ENCODE measurements at regions not wholly inside any gene's neighbourhood (a gene's known extent, or its start where the extent isn't known, plus 50 kb on each side); places are given as distances from the start of the nearest gene placed in this dataset.

GRCh38 chr4:35217331-35217730, 1027.0 kb downstream of the ARAP2 start:
- TF ChIP-seq, protein P1, sequence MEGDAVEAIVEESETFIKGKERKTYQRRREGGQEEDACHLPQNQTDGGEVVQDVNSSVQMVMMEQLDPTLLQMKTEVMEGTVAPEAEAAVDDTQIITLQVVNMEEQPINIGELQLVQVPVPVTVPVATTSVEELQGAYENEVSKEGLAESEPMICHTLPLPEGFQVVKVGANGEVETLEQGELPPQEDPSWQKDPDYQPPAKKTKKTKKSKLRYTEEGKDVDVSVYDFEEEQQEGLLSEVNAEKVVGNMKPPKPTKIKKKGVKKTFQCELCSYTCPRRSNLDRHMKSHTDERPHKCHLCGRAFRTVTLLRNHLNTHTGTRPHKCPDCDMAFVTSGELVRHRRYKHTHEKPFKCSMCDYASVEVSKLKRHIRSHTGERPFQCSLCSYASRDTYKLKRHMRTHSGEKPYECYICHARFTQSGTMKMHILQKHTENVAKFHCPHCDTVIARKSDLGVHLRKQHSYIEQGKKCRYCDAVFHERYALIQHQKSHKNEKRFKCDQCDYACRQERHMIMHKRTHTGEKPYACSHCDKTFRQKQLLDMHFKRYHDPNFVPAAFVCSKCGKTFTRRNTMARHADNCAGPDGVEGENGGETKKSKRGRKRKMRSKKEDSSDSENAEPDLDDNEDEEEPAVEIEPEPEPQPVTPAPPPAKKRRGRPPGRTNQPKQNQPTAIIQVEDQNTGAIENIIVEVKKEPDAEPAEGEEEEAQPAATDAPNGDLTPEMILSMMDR (IDR thresholded peaks at IDR 0.05), result no peak
- no peak for TF ChIP-seq POLR2AphosphoS5 (IDR thresholded peaks at IDR 0.05; ENCODE audit: low read depth, low read length)
- no peak for TF ChIP-seq REST (IDR thresholded peaks at IDR 0.05; ENCODE audit: insufficient read depth in 1 of 2, low read depth in 2 of 2, low read length in 1 of 2)

Data from Panc1 (cell line).